ENCODE measurements at regions not wholly inside any gene's neighbourhood (a gene's known extent, or its start where the extent isn't known, plus 50 kb on each side); places are given as distances from the start of the nearest gene placed in this dataset.

GRCh38 chr7:41007351-41007751, 695.5 kb downstream of the INHBA start:
- intact Hi-C loops (cut with micrococcal nuclease; ENCODE audit: unreplicated experiment) = no loop called here
- RAD21 ChIA-PET (ENCODE audit: unreplicated experiment) = interaction anchor here (0.6 to 2.6 kb wide), 3 partner anchors 255 to 697 kb away, joined by 3 to 7 read pairs (median 3); partner anchors contain the start of gene INHBA

GRCh38 chr7:41006306-41006995, 696.4 kb downstream of the INHBA start:
- Histone ChIP-seq H4K20me1 (ENCODE audit: control insufficient read depth, insufficient read depth) (no peaks in the 10 kb centered on the region), H3K9ac (ENCODE audit: control insufficient read depth, insufficient read depth, low read length) (no peak overlapping the region), H3K4me2 (ENCODE audit: control insufficient read depth, insufficient read depth) (no peak overlapping the region), H3K9me3 (replicated peaks; ENCODE audit: control insufficient read depth, insufficient read depth, low read length) (no peaks in the 10 kb centered on the region), H3K27me3 (replicated peaks in 1 of 2; ENCODE audit: control insufficient read depth in 2 of 2, insufficient read depth in 2 of 2, low read length in 1 of 2) (no peaks in the 10 kb centered on the region; a peak in 1 of 4 replicates), H3K27ac (ENCODE audit: control insufficient read depth, insufficient read depth) (no peak overlapping the region), H3K4me1 (ENCODE audit: control insufficient read depth, insufficient read depth, low read length) (no peaks in the 10 kb centered on the region), H2AFZ (ENCODE audit: control insufficient read depth, low read depth, low read length) (no peak overlapping the region), H3K4me3 (no peak overlapping the region), H3K36me3 (ENCODE audit: control insufficient read depth in 2 of 2, insufficient read depth in 2 of 2, low read length in 1 of 2) (no peaks in the 10 kb centered on the region), H3K79me2 (ENCODE audit: control insufficient read depth, insufficient read depth, low read length) (no peaks in the 10 kb centered on the region)
- ChIA-PET SMC1A (ENCODE audit: uncharacterized antibody, unreplicated experiment) (interaction anchor here (0.6 to 1.3 kb wide), 8 partner anchors 10 to 699 kb away, joined by 3 to 4 read pairs (median 3); partner anchors contain the start of gene INHBA), POLR2A (no interaction called here), RAD21 (ENCODE audit: unreplicated experiment) (interaction anchor here (0.9 to 2.6 kb wide), 2 partner anchors 696 to 698 kb away, joined by 3 to 7 read pairs; partner anchors contain the start of gene INHBA), CTCF (interaction anchor here (0.6 to 1.7 kb wide), 5 partner anchors 8 to 698 kb away, joined by 3 to 7 read pairs (median 3); no protein-coding TSS in a partner anchor)
- DNase-seq (ENCODE audit: low read depth, low spot score) (no peak), FAIRE-seq (no peak), ATAC-seq (no peak)
- WGBS (ENCODE audit: insufficient coverage, insufficient replicate concordance, low lambda C conversion rate, missing lambda C conversion rate) = 31% methylated on average over 2 of the region's 2 CpGs
- in situ Hi-C loops (cut with MboI) = loop anchor here (10.0 kb wide), 1 partner anchor 688 kb away; no protein-coding TSS in a partner anchor
- BruUV-seq (replicated peaks) = no TSS peak
- intact Hi-C loops (cut with micrococcal nuclease; ENCODE audit: unreplicated experiment) = no loop called here
- TF ChIP-seq PKNOX1 (IDR thresholded peaks at IDR 0.05) (no peak), CBFB (IDR thresholded peaks at IDR 0.05; ENCODE audit: low read depth) (no peak), ZNF207 (IDR thresholded peaks at IDR 0.05; ENCODE audit: borderline replicate concordance) (no peak), SMC3 (IDR thresholded peaks at IDR 0.05; ENCODE audit: borderline replicate concordance, low read length) (no peak), MLLT1 (IDR thresholded peaks at IDR 0.05) (no peak), MYC (IDR thresholded peaks at IDR 0.05; ENCODE audit: insufficient read depth, insufficient read length, insufficient replicate concordance, low read length, severe bottlenecking) (no peak), TARDBP (IDR thresholded peaks at IDR 0.05; ENCODE audit: borderline replicate concordance) (no peak)

More at GRCh38 chr7:41007351-41007751, 695.5 kb downstream of the INHBA start:
- H3K79me2 ChIP-seq (ENCODE audit: control insufficient read depth, insufficient read depth, low read length) = no peaks in the 10 kb centered on the region
- H3K4me1 ChIP-seq (ENCODE audit: control insufficient read depth, insufficient read depth, low read length) = no peaks in the 10 kb centered on the region
- ChIA-PET SMC1A (ENCODE audit: uncharacterized antibody, unreplicated experiment) (interaction anchor here (0.6 to 1.5 kb wide), 8 partner anchors 12 to 703 kb away, joined by 3 to 4 read pairs (median 3); partner anchors contain the start of gene INHBA), POLR2A (no interaction called here), CTCF (interaction anchor here (0.6 to 1.7 kb wide), 4 partner anchors 9 to 697 kb away, joined by 3 to 7 read pairs (median 3); no protein-coding TSS in a partner anchor)
- no peaks in the 10 kb centered on the region for H4K20me1 ChIP-seq (ENCODE audit: control insufficient read depth, insufficient read depth)
- H3K4me2 ChIP-seq (ENCODE audit: control insufficient read depth, insufficient read depth) = no peak overlapping the region
- H3K4me3 ChIP-seq = no peak overlapping the region
- 14% methylated on average over 4 of the region's 4 CpGs for WGBS (ENCODE audit: insufficient coverage, insufficient replicate concordance, low lambda C conversion rate, missing lambda C conversion rate)
- no peaks in the 10 kb centered on the region for H3K9me3 ChIP-seq (replicated peaks; ENCODE audit: control insufficient read depth, insufficient read depth, low read length)
- in situ Hi-C loops (cut with MboI) = loop anchor here (10.0 kb wide), 1 partner anchor 687 kb away; no protein-coding TSS in a partner anchor
- no TSS peak for BruUV-seq (replicated peaks)
- ATAC-seq = no peak
- H3K9ac ChIP-seq (ENCODE audit: control insufficient read depth, insufficient read depth, low read length) = no peak overlapping the region
- no peak overlapping the region for H3K27ac ChIP-seq (ENCODE audit: control insufficient read depth, insufficient read depth)
- no peaks in the 10 kb centered on the region for H3K36me3 ChIP-seq (ENCODE audit: control insufficient read depth in 2 of 2, insufficient read depth in 2 of 2, low read length in 1 of 2)
- no peak for FAIRE-seq
- DNase-seq (ENCODE audit: low read depth, low spot score) = no peak
- no peak for TF ChIP-seq SMARCA5 (IDR thresholded peaks at IDR 0.05)
- TF ChIP-seq IRF3 (IDR thresholded peaks at IDR 0.05) = no peak
- no peak for TF ChIP-seq ASH2L (IDR thresholded peaks at IDR 0.05; ENCODE audit: borderline replicate concordance, low read depth)
- H2AFZ ChIP-seq (ENCODE audit: control insufficient read depth, low read depth, low read length) = no peak overlapping the region
- no peaks in the 10 kb centered on the region; a peak in 1 of 4 replicates for H3K27me3 ChIP-seq (replicated peaks in 1 of 2; ENCODE audit: control insufficient read depth in 2 of 2, insufficient read depth in 2 of 2, low read length in 1 of 2)

Data from GM12878 (cell line).